GM21423 (cell line): ENCODE measurements at regions not wholly inside any gene's neighbourhood (a gene's known extent, or its start where the extent isn't known, plus 50 kb on each side); places are given as distances from the start of the nearest gene placed in this dataset.
"Not testable (repeated sequence)": the region's sequence is repeated elsewhere in the genome, so short reads cannot be mapped to it uniquely, and the experiment has no call there.

Source experiments
- ATAC-seq: cut with Tn5 transposase; IDR thresholded peaks from one replicate; pipeline ENCODE4 v1.9.1; 2021; ENCODE audit warnings: mild to moderate bottlenecking, moderate library complexity; ENCODE audit not compliant: unreplicated experiment

GRCh38 chr12:90710711-90711110, 244.3 kb downstream of the CCER1 start:
- no peak for ATAC-seq

- ATAC-seq: no peak
Observed at GRCh38 chr12:90706036-90706435, 248.9 kb downstream of the CCER1 start.

GRCh38 chr12:90695415-90695814, 259.6 kb downstream of the CCER1 start:
- ATAC-seq: no peak

- ATAC-seq: no peak
Observed at GRCh38 chr12:90690120-90690519, 264.9 kb downstream of the CCER1 start.

- ATAC-seq: not testable (repeated sequence)
Observed at GRCh38 chr12:90687682-90688081, 267.3 kb downstream of the CCER1 start.

- ATAC-seq: no peak
Observed at GRCh38 chr12:90683871-90684270, 271.1 kb downstream of the CCER1 start.

GRCh38 chr12:90682398-90682797, 272.6 kb downstream of the CCER1 start:
- ATAC-seq: no peak

GRCh38 chr12:90679674-90680073, 275.3 kb downstream of the CCER1 start:
- ATAC-seq: no peak

- ATAC-seq: no peak
Observed at GRCh38 chr12:90677552-90677951, 277.4 kb downstream of the CCER1 start.

GRCh38 chr12:90677055-90677454, 277.9 kb downstream of the CCER1 start:
- no peak for ATAC-seq

- no peak for ATAC-seq
Observed at GRCh38 chr12:90675106-90675505, 279.9 kb downstream of the CCER1 start.

- ATAC-seq: no peak
Observed at GRCh38 chr12:90672081-90672480, 282.9 kb downstream of the CCER1 start.

GRCh38 chr12:90663949-90664348, 291.0 kb downstream of the CCER1 start:
- not testable (repeated sequence) for ATAC-seq

GRCh38 chr12:90659060-90659459, 295.9 kb downstream of the CCER1 start:
- ATAC-seq: no peak

GRCh38 chr12:90653040-90653439, 301.9 kb downstream of the CCER1 start:
- ATAC-seq: no peak

- no peak for ATAC-seq
Observed at GRCh38 chr12:90652280-90652679, 302.7 kb downstream of the CCER1 start.

GRCh38 chr12:90645181-90645580, 309.8 kb downstream of the CCER1 start:
- no peak for ATAC-seq

GRCh38 chr12:90631591-90632212, 323.3 kb downstream of the CCER1 start:
- no peak for ATAC-seq

- ATAC-seq: no peak
Observed at GRCh38 chr12:90630006-90630405, 325.0 kb downstream of the CCER1 start.

- no peak for ATAC-seq
Observed at GRCh38 chr12:90628213-90628612, 326.8 kb downstream of the CCER1 start.

GRCh38 chr12:90627180-90627896, 327.6 kb downstream of the CCER1 start:
- no peak for ATAC-seq

GRCh38 chr12:90622431-90622830, 332.5 kb downstream of the CCER1 start:
- no peak for ATAC-seq

GRCh38 chr12:90621927-90622326, 333.0 kb downstream of the CCER1 start:
- ATAC-seq: no peak
